CD4-positive, alpha-beta T cell (primary cell): ENCODE measurements at regions not wholly inside any gene's neighbourhood (a gene's known extent, or its start where the extent isn't known, plus 50 kb on each side); places are given as distances from the start of the nearest gene placed in this dataset.

Source experiments
- ATAC-seq: fragments of 200-7000 bp; cut with Tn5 transposase; one replicate; pipeline ENCODE4 v1.10.0; 2022; ENCODE audit warnings: mild to moderate bottlenecking; ENCODE audit not compliant: poor library complexity
- CTCF ChIA-PET: fragments of 350-600 bp; sonication (Branson Sonifier 250); formaldehyde crosslinking; loops from one replicate; lab custom pipeline; 2021; ENCODE audit warnings: antibody characterized with exemption, inconsistent platforms; lab: Charles Lee
- POLR2A ChIA-PET: fragments of 350-600 bp; sonication (Branson Sonifier 250); formaldehyde crosslinking; loops from one replicate; lab custom pipeline; 2021; ENCODE audit warnings: antibody characterized with exemption, inconsistent platforms; lab: Charles Lee
- DNase-seq, 14 experiments: peaks; one replicate each; pipeline ENCODE4 v3.0.0-alpha.2; 2013 to 2020; ENCODE audit warnings: mixed read lengths in 2 of 14
- H3K27ac ChIP-seq, 2 donors: one replicate each; pipeline versions ENCODE4 v1.5.1 to v1.7.0; 2013; ENCODE audit warnings: low read length in 2 of 2, low read depth in 1 of 2, mild to moderate bottlenecking in 1 of 2
- H3K27me3 ChIP-seq, 2 experiments: 1 replicate in 1 of 2; 2 replicates in 1 of 2; pipeline versions ENCODE4 v1.6.1 to v1.7.0; 2013; ENCODE audit warnings: low read length in 2 of 2, control low read depth in 1 of 2, mild to moderate bottlenecking in 1 of 2, moderate library complexity in 1 of 2; ENCODE audit not compliant: insufficient read depth in 2 of 2, control insufficient read depth in 1 of 2
- H3K36me3 ChIP-seq: one replicate; pipeline ENCODE4 v1.6.1; 2013; ENCODE audit warnings: low read length, control low read depth; ENCODE audit not compliant: insufficient read depth
- H3K4me1 ChIP-seq: one replicate; pipeline ENCODE4 v1.6.1; 2013; ENCODE audit warnings: low read length, control low read depth; ENCODE audit not compliant: insufficient read depth
- H3K4me3 ChIP-seq: one replicate; pipeline ENCODE4 v1.5.1; 2013; ENCODE audit warnings: mild to moderate bottlenecking, low read length, moderate library complexity
- H3K9me3 ChIP-seq, 2 experiments: 1 replicate in 1 of 2; 2 replicates in 1 of 2; pipeline versions ENCODE4 v1.6.1 to v1.7.0; 2013; ENCODE audit warnings: low read length in 2 of 2, mild to moderate bottlenecking in 2 of 2, control low read depth in 1 of 2, moderate library complexity in 1 of 2; ENCODE audit not compliant: control insufficient read depth in 1 of 2, insufficient read depth in 1 of 2
- H3K27ac Mint-ChIP-seq: one replicate; pipeline ENCODE4 v1.8.0; 2020; ENCODE audit warnings: mixed read lengths
- H3K27me3 Mint-ChIP-seq: one replicate; pipeline ENCODE4 v1.8.0; 2021; ENCODE audit warnings: mixed read lengths
- H3K36me3 Mint-ChIP-seq: one replicate; pipeline ENCODE4 v1.8.0; 2021; ENCODE audit warnings: low read depth, mixed read lengths
- H3K4me1 Mint-ChIP-seq: one replicate; pipeline ENCODE4 v1.8.0; 2021; ENCODE audit warnings: low read depth, mixed read lengths
- H3K4me3 Mint-ChIP-seq: one replicate; pipeline ENCODE4 v1.8.0; 2020; ENCODE audit warnings: mild to moderate bottlenecking, mixed read lengths
- H3K9me3 Mint-ChIP-seq: one replicate; pipeline ENCODE4 v1.8.0; 2020; ENCODE audit warnings: mixed read lengths
- intact Hi-C, 2 experiments: fragments of 100-400 bp; cut with DNase I in 1 of 2; cut with micrococcal nuclease in 1 of 2; formaldehyde crosslinking; loops; one replicate each; pipeline versions ENCODE4 v1.15.1 to v1.9.0; 2023 to 2025; cut with DNase I, micrococcal nuclease
- TF ChIP-seq, protein P1 (sequence below): fragments of 200-600 bp; IDR thresholded peaks from one replicate; pipeline ENCODE4 v1.8.0; 2022; ENCODE audit warnings: antibody characterized with exemption, mild to moderate bottlenecking

DNA sequence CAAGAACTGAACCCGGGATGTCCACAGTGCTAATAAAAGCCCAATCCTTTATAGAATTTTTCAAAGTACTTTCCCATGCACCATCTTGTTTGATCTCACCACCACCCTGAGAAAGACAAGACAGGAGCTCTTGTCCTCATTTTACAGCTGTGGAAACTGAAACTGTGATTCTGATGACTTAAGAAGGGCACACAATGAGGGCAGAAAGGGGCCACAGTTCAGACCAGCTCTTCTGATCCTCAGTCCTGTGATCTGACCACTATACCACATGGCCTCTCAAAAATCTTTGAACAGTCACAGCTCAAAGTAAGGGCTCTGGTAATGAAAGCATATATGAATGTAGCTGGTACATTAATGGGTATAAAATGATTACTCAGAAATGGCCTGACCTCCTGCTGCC is 127.3 kb upstream of the CPEB2 start:
- intact Hi-C loops, result loop anchor here in 1 of 2 experiments (5.0 kb wide), 1 partner anchor 132 kb away; no protein-coding TSS in a partner anchor
- no peak for ATAC-seq
- POLR2A ChIA-PET, result no interaction called here
- Histone ChIP-seq H3K27me3 (no peaks in the 10 kb centered on the region), H3K9me3 (no peaks in the 10 kb centered on the region), H3K4me1 (peaks cover 14% of the 10 kb centered on the region), H3K27ac (no peak overlapping the region), H3K36me3 (no peaks in the 10 kb centered on the region), H3K4me3 (no peak overlapping the region)
- no peak for DNase-seq
- no peaks in the 10 kb centered on the region for H3K36me3 Mint-ChIP-seq
- TF ChIP-seq, protein P1, sequence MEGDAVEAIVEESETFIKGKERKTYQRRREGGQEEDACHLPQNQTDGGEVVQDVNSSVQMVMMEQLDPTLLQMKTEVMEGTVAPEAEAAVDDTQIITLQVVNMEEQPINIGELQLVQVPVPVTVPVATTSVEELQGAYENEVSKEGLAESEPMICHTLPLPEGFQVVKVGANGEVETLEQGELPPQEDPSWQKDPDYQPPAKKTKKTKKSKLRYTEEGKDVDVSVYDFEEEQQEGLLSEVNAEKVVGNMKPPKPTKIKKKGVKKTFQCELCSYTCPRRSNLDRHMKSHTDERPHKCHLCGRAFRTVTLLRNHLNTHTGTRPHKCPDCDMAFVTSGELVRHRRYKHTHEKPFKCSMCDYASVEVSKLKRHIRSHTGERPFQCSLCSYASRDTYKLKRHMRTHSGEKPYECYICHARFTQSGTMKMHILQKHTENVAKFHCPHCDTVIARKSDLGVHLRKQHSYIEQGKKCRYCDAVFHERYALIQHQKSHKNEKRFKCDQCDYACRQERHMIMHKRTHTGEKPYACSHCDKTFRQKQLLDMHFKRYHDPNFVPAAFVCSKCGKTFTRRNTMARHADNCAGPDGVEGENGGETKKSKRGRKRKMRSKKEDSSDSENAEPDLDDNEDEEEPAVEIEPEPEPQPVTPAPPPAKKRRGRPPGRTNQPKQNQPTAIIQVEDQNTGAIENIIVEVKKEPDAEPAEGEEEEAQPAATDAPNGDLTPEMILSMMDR, result no peak
- CTCF ChIA-PET, result no interaction called here
- peaks cover 23% of the 10 kb centered on the region for H3K4me1 Mint-ChIP-seq
- no peaks in the 10 kb centered on the region for H3K9me3 Mint-ChIP-seq
- no peak overlapping the region for H3K27ac Mint-ChIP-seq
- no peak overlapping the region for H3K4me3 Mint-ChIP-seq
- H3K27me3 Mint-ChIP-seq, result peaks cover 12% of the 10 kb centered on the region

DNA sequence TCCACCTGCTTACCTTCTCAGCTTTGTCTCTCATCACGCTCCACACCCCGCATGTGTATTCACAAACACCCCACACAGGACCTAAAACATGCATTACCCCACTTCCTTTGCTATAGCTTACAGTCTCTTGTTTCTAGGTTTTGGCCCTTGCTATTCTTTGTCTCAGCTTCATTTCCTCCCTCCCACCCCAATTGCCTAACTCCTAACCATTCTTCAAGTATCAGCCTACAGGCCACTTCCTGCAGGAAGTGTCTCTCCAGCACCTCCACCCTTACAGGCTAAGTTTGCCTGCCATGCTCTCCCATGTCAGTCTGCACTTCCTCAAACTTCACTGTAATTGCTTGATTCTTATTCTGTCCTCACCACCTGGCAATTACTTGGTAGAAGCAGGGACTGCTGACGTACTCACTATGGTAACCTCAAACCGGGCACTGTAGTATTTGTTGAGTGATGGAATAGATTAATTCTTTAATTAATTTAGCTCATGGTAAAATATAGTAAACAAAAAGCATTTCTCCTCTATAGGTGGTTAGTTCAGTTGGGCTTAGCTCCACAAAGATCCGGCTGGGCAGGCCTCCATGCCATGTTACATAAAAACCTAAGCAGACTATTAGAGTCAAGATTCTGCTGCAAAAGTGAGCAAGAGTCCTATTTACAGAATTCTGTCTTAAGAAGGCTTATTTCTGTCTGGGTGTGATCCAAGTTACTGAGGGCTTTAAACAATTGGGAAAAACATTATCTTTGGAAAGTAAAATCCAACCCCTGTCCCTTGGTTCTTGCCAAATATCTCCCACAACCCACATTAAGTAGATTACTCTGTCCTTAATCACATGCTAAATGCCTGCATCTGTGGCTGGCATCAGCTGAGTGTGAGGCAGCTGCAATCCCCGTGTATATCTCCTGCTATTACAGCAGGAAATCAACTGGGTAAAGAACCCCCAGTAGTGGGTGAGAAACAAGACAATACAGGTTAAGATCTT is 124.7 kb upstream of the CPEB2 start:
- CTCF ChIA-PET, result no interaction called here
- H3K4me1 ChIP-seq, result peaks cover 14% of the 10 kb centered on the region
- Mint-ChIP-seq H3K9me3 (no peaks in the 10 kb centered on the region), H3K27ac (peak overlapping the region; percentile 48), H3K36me3 (no peaks in the 10 kb centered on the region), H3K4me1 (peaks cover 23% of the 10 kb centered on the region), H3K27me3 (peaks cover under 1% of the 10 kb centered on the region), H3K4me3 (no peak overlapping the region)
- H3K36me3 ChIP-seq, result no peaks in the 10 kb centered on the region
- H3K9me3 ChIP-seq, result no peaks in the 10 kb centered on the region
- peaks cover 0 to 7% of the 10 kb centered on the region in 2 experiments for H3K27me3 ChIP-seq
- TF ChIP-seq, protein P1, result no peak
- peak overlapping the region in 1 of 2 donors; percentile 24 for H3K27ac ChIP-seq
- intact Hi-C loops, result no loop called here
- H3K4me3 ChIP-seq, result no peak overlapping the region
- DNase-seq (peak in 4 of 14 experiments; percentile 8 to 46 (median 42)), ATAC-seq (peak; percentile 24)
- POLR2A ChIA-PET, result interaction anchor here (1.3 kb wide), 1 partner anchor 47 kb away, joined by 3 read pairs; no protein-coding TSS in a partner anchor

DNA sequence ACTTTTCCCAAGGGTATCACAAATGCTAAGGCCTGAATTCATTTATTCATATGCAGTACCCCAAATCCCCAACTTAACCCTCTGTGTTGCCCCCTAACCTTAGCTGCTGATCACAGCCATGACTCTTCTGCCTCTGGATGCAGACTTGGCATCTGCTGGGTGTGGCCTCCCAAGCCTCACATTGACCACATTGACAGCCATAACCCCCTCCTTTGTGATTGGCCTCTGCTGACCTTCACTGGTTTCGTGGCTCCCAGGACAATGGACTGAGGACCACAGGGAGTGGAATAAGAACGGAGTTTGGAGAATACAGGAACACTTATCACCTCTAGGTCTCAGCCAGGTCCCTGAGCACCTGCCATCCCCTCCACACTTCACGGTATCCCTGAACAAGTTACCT is 123.6 kb upstream of the CPEB2 start:
- peaks cover 0 to 7% of the 10 kb centered on the region in 2 experiments for H3K27me3 ChIP-seq
- intact Hi-C loops, result no loop called here
- ChIA-PET POLR2A (no interaction called here), CTCF (no interaction called here)
- H3K27ac ChIP-seq, result no peak overlapping the region
- H3K4me3 Mint-ChIP-seq, result no peak overlapping the region
- ATAC-seq (no peak), DNase-seq (no peak)
- peaks cover 14% of the 10 kb centered on the region for H3K4me1 ChIP-seq
- H3K36me3 Mint-ChIP-seq, result no peaks in the 10 kb centered on the region
- H3K4me1 Mint-ChIP-seq, result peaks cover 23% of the 10 kb centered on the region
- no peaks in the 10 kb centered on the region for H3K27me3 Mint-ChIP-seq
- H3K27ac Mint-ChIP-seq, result no peak overlapping the region
- H3K4me3 ChIP-seq, result no peak overlapping the region
- no peaks in the 10 kb centered on the region for H3K36me3 ChIP-seq
- no peaks in the 10 kb centered on the region for H3K9me3 ChIP-seq
- TF ChIP-seq, protein P1, result no peak
- no peaks in the 10 kb centered on the region for H3K9me3 Mint-ChIP-seq
